Activated naive CD4-positive, alpha-beta T cell treated with anti-CD3 and anti-CD28 coated beads, Interleukin-2, amount 50 U/mL, for 72 hours (primary cell): ENCODE measurements at regions not wholly inside any gene's neighbourhood (a gene's known extent, or its start where the extent isn't known, plus 50 kb on each side); places are given as distances from the start of the nearest gene placed in this dataset.
A peak's percentile ranks its signal among the peaks of the same experiment; 100 is the strongest.

Experiments
- ATAC-seq, 2 donors: fragments of 150-1000 bp; cut with Tn5 transposase; 2 replicates each; pipeline ENCODE4 v1.10.0; 2021; ENCODE audit warnings: mild to moderate bottlenecking in 2 of 2, moderate library complexity in 2 of 2
- DNase-seq, 2 donors: peaks; one replicate each; pipeline ENCODE4 v3.0.0; 2021 to 2022; ENCODE audit warnings: low spot score in 2 of 2
- H3K27ac Mint-ChIP-seq, 2 donors: one replicate each; pipeline ENCODE4 v1.8.0; 2022; ENCODE audit warnings: mild to moderate bottlenecking in 2 of 2, mixed read lengths in 2 of 2
- H3K36me3 Mint-ChIP-seq, 2 donors: one replicate each; pipeline ENCODE4 v1.8.0; 2022; ENCODE audit warnings: mixed read lengths in 2 of 2
- H3K9me3 Mint-ChIP-seq, 2 donors: one replicate each; pipeline ENCODE4 v1.8.0; 2022; ENCODE audit warnings: mixed read lengths in 2 of 2

- H3K9me3 Mint-ChIP-seq = no peaks in the 10 kb centered on the region
- DNase-seq = no peak
- no peak overlapping the region for H3K27ac Mint-ChIP-seq
- H3K36me3 Mint-ChIP-seq = no peaks in the 10 kb centered on the region
- ATAC-seq = no peak
Observed at GRCh38 chr5:2385818-2386217, 365.7 kb downstream of the IRX2 start.

- H3K9me3 Mint-ChIP-seq = no peaks in the 10 kb centered on the region
- ATAC-seq = no peak
- no peaks in the 10 kb centered on the region for H3K36me3 Mint-ChIP-seq
- DNase-seq = no peak
- H3K27ac Mint-ChIP-seq = no peak overlapping the region
Observed at GRCh38 chr5:2383698-2384065, 367.8 kb downstream of the IRX2 start.

GRCh38 chr5:2382776-2383697 is 368.4 kb downstream of the IRX2 start:
- no peak for DNase-seq
- no peaks in the 10 kb centered on the region for H3K9me3 Mint-ChIP-seq
- ATAC-seq = no peak
- H3K36me3 Mint-ChIP-seq = no peaks in the 10 kb centered on the region
- no peak overlapping the region for H3K27ac Mint-ChIP-seq

GRCh38 chr5:2381861-2382260 is 369.6 kb downstream of the IRX2 start:
- Mint-ChIP-seq H3K9me3 (no peaks in the 10 kb centered on the region), H3K36me3 (no peaks in the 10 kb centered on the region), H3K27ac (no peak overlapping the region)
- ATAC-seq = no peak
- DNase-seq = no peak

GRCh38 chr5:2381070-2381469 is 370.4 kb downstream of the IRX2 start:
- DNase-seq = no peak
- Mint-ChIP-seq H3K9me3 (no peaks in the 10 kb centered on the region), H3K36me3 (no peaks in the 10 kb centered on the region), H3K27ac (no peak overlapping the region)
- ATAC-seq = no peak

GRCh38 chr5:2378976-2379375 is 372.5 kb downstream of the IRX2 start:
- H3K9me3 Mint-ChIP-seq = no peaks in the 10 kb centered on the region
- no peak overlapping the region for H3K27ac Mint-ChIP-seq
- ATAC-seq (no peak), DNase-seq (no peak)
- no peaks in the 10 kb centered on the region for H3K36me3 Mint-ChIP-seq

GRCh38 chr5:2378108-2378507 is 373.4 kb downstream of the IRX2 start:
- DNase-seq (no peak), ATAC-seq (no peak)
- no peak overlapping the region for H3K27ac Mint-ChIP-seq
- no peaks in the 10 kb centered on the region for H3K36me3 Mint-ChIP-seq
- H3K9me3 Mint-ChIP-seq = peaks cover 5% of the 10 kb centered on the region in 2 donors

- DNase-seq = no peak
- H3K27ac Mint-ChIP-seq = no peak overlapping the region
- no peak for ATAC-seq
- H3K36me3 Mint-ChIP-seq = peaks cover 0 to 4% of the 10 kb centered on the region in 2 donors
- H3K9me3 Mint-ChIP-seq = peaks cover 5 to 8% of the 10 kb centered on the region in 2 donors
Observed at GRCh38 chr5:2376486-2376885, 375.0 kb downstream of the IRX2 start.

- Mint-ChIP-seq H3K27ac (peak overlapping the region in 1 of 2 donors; percentile 50), H3K9me3 (peaks cover 5 to 8% of the 10 kb centered on the region in 2 donors)
Observed at GRCh38 chr5:2375757-2376250, 375.7 kb downstream of the IRX2 start.

GRCh38 chr5:2375291-2375690 is 376.2 kb downstream of the IRX2 start:
- ATAC-seq (no peak), DNase-seq (no peak)
- Mint-ChIP-seq H3K27ac (no peak overlapping the region), H3K36me3 (peaks cover 0 to 4% of the 10 kb centered on the region in 2 donors), H3K9me3 (peaks cover 5 to 8% of the 10 kb centered on the region in 2 donors)

More at GRCh38 chr5:2375757-2376250, 375.7 kb downstream of the IRX2 start:
- H3K36me3 Mint-ChIP-seq = peaks cover 0 to 4% of the 10 kb centered on the region in 2 donors
- DNase-seq (no peak), ATAC-seq (no peak)

- Mint-ChIP-seq H3K27ac (no peak overlapping the region), H3K9me3 (peaks cover 7 to 10% of the 10 kb centered on the region in 2 donors), H3K36me3 (peaks cover 0 to 7% of the 10 kb centered on the region in 2 donors)
Observed at GRCh38 chr5:2374703-2375102, 376.8 kb downstream of the IRX2 start.

GRCh38 chr5:2373631-2374030 is 377.8 kb downstream of the IRX2 start:
- ATAC-seq (no peak), DNase-seq (no peak)
- Mint-ChIP-seq H3K36me3 (peaks cover 0 to 13% of the 10 kb centered on the region in 2 donors), H3K9me3 (peaks cover 10 to 21% of the 10 kb centered on the region in 2 donors), H3K27ac (no peak overlapping the region)

More at GRCh38 chr5:2374703-2375102, 376.8 kb downstream of the IRX2 start:
- no peak for ATAC-seq
- DNase-seq = no peak

GRCh38 chr5:2371419-2371710 is 380.1 kb downstream of the IRX2 start:
- ATAC-seq (no peak), DNase-seq (no peak)
- H3K27ac Mint-ChIP-seq = no peak overlapping the region
- H3K36me3 Mint-ChIP-seq = peaks cover 0 to 15% of the 10 kb centered on the region in 2 donors
- peaks cover 10 to 22% of the 10 kb centered on the region in 2 donors for H3K9me3 Mint-ChIP-seq

GRCh38 chr5:2370626-2371418 is 380.7 kb downstream of the IRX2 start:
- ATAC-seq (no peak), DNase-seq (no peak)
- peaks cover 0 to 15% of the 10 kb centered on the region in 2 donors for H3K36me3 Mint-ChIP-seq
- peaks cover 10 to 22% of the 10 kb centered on the region in 2 donors for H3K9me3 Mint-ChIP-seq
- no peak overlapping the region for H3K27ac Mint-ChIP-seq

GRCh38 chr5:2369178-2369577 is 382.3 kb downstream of the IRX2 start:
- H3K9me3 Mint-ChIP-seq = peaks cover 15 to 26% of the 10 kb centered on the region in 2 donors
- no peak overlapping the region for H3K27ac Mint-ChIP-seq
- ATAC-seq (no peak), DNase-seq (no peak)
- peaks cover 0 to 18% of the 10 kb centered on the region in 2 donors for H3K36me3 Mint-ChIP-seq

- peaks cover 0 to 21% of the 10 kb centered on the region in 2 donors for H3K36me3 Mint-ChIP-seq
- no peak for DNase-seq
- ATAC-seq = no peak
- peaks cover 15 to 21% of the 10 kb centered on the region in 2 donors for H3K9me3 Mint-ChIP-seq
- no peak overlapping the region for H3K27ac Mint-ChIP-seq
Observed at GRCh38 chr5:2366816-2367215, 384.7 kb downstream of the IRX2 start.

GRCh38 chr5:2357309-2357708 is 394.2 kb downstream of the IRX2 start:
- ATAC-seq (no peak), DNase-seq (no peak)
- Mint-ChIP-seq H3K9me3 (peaks cover 0 to 3% of the 10 kb centered on the region in 2 donors), H3K36me3 (peaks cover 0 to 8% of the 10 kb centered on the region in 2 donors), H3K27ac (no peak overlapping the region)
